Neural crest cell (in vitro differentiated cells): ENCODE measurements at regions not wholly inside any gene's neighbourhood (a gene's known extent, or its start where the extent isn't known, plus 50 kb on each side); places are given as distances from the start of the nearest gene placed in this dataset.
"Not testable (repeated sequence)": the region's sequence is repeated elsewhere in the genome, so short reads cannot be mapped to it uniquely, and the experiment has no call there.

ENCODE experiments used
- DNase-seq: peaks from one replicate; pipeline ENCODE4 v3.0.0; 2021; ENCODE audit warnings: low read depth, mixed read lengths, low spot score
- H3K27ac Mint-ChIP-seq: one replicate; pipeline ENCODE4 v1.8.0; 2021; ENCODE audit warnings: mild to moderate bottlenecking, mixed read lengths; ENCODE audit not compliant: unreplicated experiment
- H3K27me3 Mint-ChIP-seq: 2 replicates; pipeline ENCODE4 v1.8.0; 2021; ENCODE audit warnings: low read depth, mild to moderate bottlenecking, mixed read lengths
- H3K36me3 Mint-ChIP-seq: 2 replicates; pipeline ENCODE4 v1.8.0; 2021; ENCODE audit warnings: low read depth, mild to moderate bottlenecking, mixed read lengths
- H3K4me1 Mint-ChIP-seq: 2 replicates; pipeline ENCODE4 v1.8.0; 2021; ENCODE audit warnings: mixed read lengths
- H3K4me3 Mint-ChIP-seq: one replicate; pipeline ENCODE4 v1.8.0; 2021; ENCODE audit warnings: mild to moderate bottlenecking, mixed read lengths
- H3K9me3 Mint-ChIP-seq: 2 replicates; pipeline ENCODE4 v1.8.0; 2021; ENCODE audit warnings: mixed read lengths
- TF ChIP-seq, protein P1 (sequence below): fragments of 200-600 bp; sonication (generic); conservative IDR thresholded peaks from 2 replicates; pipeline ENCODE4 v1.5.0; 2021; ENCODE audit warnings: antibody characterized with exemption, mild to moderate bottlenecking

DNA sequence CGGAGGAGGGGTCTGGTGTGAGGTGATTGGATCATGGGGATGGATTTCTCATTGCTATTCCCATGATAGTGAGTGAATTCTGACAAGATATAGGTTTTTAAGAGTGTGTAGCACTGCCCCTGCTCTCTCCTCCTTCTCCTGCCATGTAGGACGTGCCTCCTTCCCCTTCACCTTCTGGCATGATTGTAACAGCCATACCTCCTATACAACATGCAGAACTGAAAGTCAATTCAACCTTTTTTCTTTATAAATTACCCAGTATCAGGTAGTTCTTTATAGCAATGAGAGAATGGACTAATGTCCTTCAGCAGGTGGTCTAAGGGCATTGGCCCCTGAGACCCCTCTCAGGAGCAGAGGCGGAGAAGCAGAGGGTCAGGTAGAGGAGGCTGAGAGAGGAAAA lies 168.7 kb upstream of the ETV3 start:
- TF ChIP-seq, protein P1, sequence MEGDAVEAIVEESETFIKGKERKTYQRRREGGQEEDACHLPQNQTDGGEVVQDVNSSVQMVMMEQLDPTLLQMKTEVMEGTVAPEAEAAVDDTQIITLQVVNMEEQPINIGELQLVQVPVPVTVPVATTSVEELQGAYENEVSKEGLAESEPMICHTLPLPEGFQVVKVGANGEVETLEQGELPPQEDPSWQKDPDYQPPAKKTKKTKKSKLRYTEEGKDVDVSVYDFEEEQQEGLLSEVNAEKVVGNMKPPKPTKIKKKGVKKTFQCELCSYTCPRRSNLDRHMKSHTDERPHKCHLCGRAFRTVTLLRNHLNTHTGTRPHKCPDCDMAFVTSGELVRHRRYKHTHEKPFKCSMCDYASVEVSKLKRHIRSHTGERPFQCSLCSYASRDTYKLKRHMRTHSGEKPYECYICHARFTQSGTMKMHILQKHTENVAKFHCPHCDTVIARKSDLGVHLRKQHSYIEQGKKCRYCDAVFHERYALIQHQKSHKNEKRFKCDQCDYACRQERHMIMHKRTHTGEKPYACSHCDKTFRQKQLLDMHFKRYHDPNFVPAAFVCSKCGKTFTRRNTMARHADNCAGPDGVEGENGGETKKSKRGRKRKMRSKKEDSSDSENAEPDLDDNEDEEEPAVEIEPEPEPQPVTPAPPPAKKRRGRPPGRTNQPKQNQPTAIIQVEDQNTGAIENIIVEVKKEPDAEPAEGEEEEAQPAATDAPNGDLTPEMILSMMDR: no peak
- DNase-seq: no peak
- Mint-ChIP-seq H3K4me3 (no peak overlapping the region), H3K4me1 (no peaks in the 10 kb centered on the region), H3K36me3 (no peaks in the 10 kb centered on the region), H3K9me3 (no peaks in the 10 kb centered on the region), H3K27me3 (peaks cover 27% of the 10 kb centered on the region), H3K27ac (no peak overlapping the region)

DNA sequence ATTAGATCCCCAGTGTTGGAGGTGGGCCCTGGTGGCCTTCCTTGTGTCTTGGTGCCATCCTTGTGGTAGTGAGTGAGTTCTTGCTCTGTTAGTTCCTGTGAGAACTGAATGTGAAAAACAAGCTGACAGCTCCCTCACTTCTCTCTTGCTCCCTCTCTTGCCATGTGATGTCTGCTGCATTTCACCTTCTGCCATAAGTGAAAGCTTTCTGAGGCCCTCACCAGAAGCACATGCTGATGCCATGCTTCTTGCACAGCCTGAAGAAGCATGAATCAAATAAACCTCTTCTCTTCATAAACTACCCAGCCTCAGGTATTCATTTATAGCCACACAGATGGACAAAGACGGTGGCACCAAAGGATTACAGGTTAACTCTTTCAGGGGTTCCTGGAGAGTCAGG lies 166.1 kb upstream of the ETV3 start:
- no peak for DNase-seq
- Mint-ChIP-seq H3K36me3 (no peaks in the 10 kb centered on the region), H3K27ac (no peak overlapping the region), H3K4me3 (no peak overlapping the region), H3K4me1 (no peaks in the 10 kb centered on the region), H3K9me3 (no peaks in the 10 kb centered on the region), H3K27me3 (peaks cover 29% of the 10 kb centered on the region)
- TF ChIP-seq, protein P1: no peak

DNA sequence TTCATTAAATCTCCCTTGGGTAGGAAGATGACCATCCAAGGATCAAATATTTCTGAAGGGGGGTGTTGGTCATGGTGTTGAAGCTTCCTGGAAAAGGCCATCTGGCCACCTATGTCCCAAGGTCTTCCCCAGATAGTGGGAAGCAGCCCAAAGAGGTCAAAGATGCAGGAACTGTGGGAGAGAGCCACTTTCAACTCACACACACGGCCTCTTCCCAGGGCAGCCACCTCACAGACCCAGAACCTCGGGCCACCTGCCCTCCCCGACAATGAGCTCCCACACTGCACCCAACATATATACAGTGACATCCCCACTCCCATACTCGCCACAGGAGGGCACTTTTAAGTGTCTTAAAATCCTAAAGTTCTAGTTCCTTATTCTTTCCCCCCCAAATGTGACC lies 164.5 kb upstream of the ETV3 start:
- TF ChIP-seq, protein P1: no peak
- no peak for DNase-seq
- Mint-ChIP-seq H3K27me3 (peaks cover 38% of the 10 kb centered on the region), H3K27ac (no peak overlapping the region), H3K4me1 (no peaks in the 10 kb centered on the region), H3K9me3 (no peaks in the 10 kb centered on the region), H3K4me3 (no peak overlapping the region), H3K36me3 (no peaks in the 10 kb centered on the region)

DNA sequence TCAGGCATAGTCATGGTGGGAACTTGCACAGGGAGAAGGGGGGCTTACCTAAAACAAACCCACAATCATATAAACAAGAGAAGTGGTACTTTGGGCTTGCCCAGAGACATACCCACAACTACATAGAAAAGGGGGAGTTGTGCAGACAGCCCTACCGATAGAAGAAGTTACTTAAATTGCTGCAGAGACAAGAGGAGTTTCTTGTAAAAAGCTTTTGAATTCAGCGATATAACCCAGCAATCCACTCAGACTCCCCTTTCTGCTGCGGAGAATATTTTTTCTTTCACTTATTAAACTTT lies 164.0 kb upstream of the ETV3 start:
- Mint-ChIP-seq H3K36me3 (no peaks in the 10 kb centered on the region), H3K4me1 (no peaks in the 10 kb centered on the region), H3K27ac (no peak overlapping the region), H3K27me3 (peaks cover 41% of the 10 kb centered on the region), H3K4me3 (no peak overlapping the region), H3K9me3 (peaks cover 1% of the 10 kb centered on the region)
- no peak for DNase-seq
- TF ChIP-seq, protein P1: no peak

DNA sequence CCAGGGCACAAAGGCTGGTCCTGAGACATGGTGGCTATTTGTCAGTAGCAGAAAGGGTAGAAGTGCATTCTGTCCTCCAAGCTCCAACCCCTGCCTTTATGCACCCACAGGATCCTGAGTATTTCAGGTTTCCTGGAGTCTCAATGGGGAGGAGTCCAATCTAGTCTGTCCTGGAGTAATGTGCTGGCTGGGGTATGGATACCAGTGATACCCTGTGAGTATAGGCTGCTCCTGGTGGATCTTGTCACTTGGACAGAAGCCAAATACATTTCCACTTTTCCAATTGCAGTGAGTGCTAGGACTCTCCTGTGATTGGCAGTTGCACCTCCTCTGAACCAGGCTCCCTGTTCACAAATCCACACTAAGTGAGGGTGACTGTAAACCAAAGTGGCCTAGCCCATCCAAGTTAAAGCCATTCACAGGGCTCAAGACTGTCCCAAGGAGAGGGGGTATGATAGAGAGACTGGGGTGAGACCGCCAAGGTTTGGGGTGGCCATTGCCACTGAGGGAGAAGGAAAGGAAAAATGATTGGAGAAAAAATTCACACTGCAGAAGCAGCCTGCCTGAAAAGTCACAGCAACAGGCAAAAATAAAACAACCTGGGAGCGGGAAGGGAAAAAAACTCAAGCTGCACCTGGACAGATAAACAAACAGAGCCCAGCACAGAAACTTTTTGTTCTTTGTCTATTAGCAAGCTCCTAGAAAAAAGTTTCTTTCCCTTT lies 163.4 kb upstream of the ETV3 start:
- no peaks in the 10 kb centered on the region for H3K4me1 Mint-ChIP-seq
- H3K27me3 Mint-ChIP-seq: peaks cover 43% of the 10 kb centered on the region
- no peak overlapping the region for H3K27ac Mint-ChIP-seq
- H3K9me3 Mint-ChIP-seq: peaks cover 4% of the 10 kb centered on the region
- TF ChIP-seq, protein P1: no peak
- H3K4me3 Mint-ChIP-seq: no peak overlapping the region
- H3K36me3 Mint-ChIP-seq: no peaks in the 10 kb centered on the region
- no peak for DNase-seq

DNA sequence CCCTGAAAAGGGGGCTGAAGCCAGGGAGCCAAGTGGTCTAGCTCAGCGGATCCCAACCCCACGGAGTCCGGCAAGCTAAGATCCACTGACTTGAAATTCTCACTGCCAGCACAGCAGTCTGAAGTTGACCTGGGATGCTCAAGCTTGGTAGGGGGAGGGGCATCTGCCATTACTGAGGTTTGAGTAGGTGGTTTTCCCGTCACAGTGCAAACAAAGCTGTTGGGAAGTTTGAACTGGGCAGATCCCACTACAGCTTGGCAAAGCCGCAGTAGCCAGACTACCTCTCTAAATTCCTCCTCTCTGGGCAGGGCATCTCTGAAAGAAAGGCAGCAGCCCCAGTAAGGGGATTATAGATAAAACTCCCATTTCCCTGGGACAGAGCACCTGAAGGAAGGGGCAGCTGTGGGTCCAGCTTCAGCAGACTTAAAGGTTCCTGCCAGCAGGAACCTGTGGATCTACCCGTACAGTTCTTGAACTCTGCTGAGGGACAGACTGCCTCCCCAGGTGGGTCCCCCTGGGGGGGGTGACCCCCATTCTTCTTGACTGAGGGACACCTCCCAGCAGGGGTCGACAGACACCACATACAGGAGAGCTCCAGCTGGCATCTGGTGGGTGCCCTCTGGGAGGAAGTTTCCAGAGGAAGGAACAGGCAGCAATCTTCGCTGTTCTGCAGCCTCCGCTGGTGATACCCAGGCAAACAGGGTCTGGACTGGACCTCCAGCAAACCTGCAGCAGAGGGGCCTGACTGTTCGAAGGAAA lies 156.4 kb upstream of the ETV3 start:
- not testable (repeated sequence) for H3K27ac Mint-ChIP-seq, DNase-seq, H3K36me3 Mint-ChIP-seq, H3K9me3 Mint-ChIP-seq, H3K4me1 Mint-ChIP-seq, H3K4me3 Mint-ChIP-seq
- H3K27me3 Mint-ChIP-seq: peaks cover 37% of the 10 kb centered on the region
